Tibial nerve (tissue), 4 donors: ENCODE measurements at regions not wholly inside any gene's neighbourhood (a gene's known extent, or its start where the extent isn't known, plus 50 kb on each side); places are given as distances from the start of the nearest gene placed in this dataset.

ENCODE experiments used
- CTCF ChIP-seq, 5 experiments: fragments of 200-600 bp in 3 of 5; fragments of 450-650 bp in 2 of 5; sonication (generic) in 3 of 5; IDR thresholded peaks; one replicate each; pipeline ENCODE4 v1.5.1; 2016 to 2019; ENCODE audit warnings: antibody characterized with exemption in 5 of 5, mild to moderate bottlenecking in 3 of 5, moderate library complexity in 2 of 5
- EP300 ChIP-seq, 2 donors: sonication (generic); formaldehyde crosslinking; IDR thresholded peaks; one replicate each; pipeline ENCODE4 v1.6.1; 2017; ENCODE audit warnings: antibody characterized with exemption in 2 of 2, mild to moderate bottlenecking in 1 of 2
- POLR2A ChIP-seq, 2 donors: fragments of 450-650 bp; IDR thresholded peaks; one replicate each; pipeline ENCODE4 v1.6.1; 2017; ENCODE audit warnings: antibody characterized with exemption in 2 of 2, mild to moderate bottlenecking in 2 of 2, moderate library complexity in 2 of 2

- TF ChIP-seq POLR2A (IDR thresholded peaks at IDR 0.05) (no peak), EP300 (IDR thresholded peaks at IDR 0.05) (no peak), CTCF (IDR thresholded peaks at IDR 0.05) (no peak)
Observed at GRCh38 chr3:70608434-70608833, 296.0 kb upstream of the MDFIC2 start.
